ENCODE measurements at regions not wholly inside any gene's neighbourhood (a gene's known extent, or its start where the extent isn't known, plus 50 kb on each side); places are given as distances from the start of the nearest gene placed in this dataset.

DNA sequence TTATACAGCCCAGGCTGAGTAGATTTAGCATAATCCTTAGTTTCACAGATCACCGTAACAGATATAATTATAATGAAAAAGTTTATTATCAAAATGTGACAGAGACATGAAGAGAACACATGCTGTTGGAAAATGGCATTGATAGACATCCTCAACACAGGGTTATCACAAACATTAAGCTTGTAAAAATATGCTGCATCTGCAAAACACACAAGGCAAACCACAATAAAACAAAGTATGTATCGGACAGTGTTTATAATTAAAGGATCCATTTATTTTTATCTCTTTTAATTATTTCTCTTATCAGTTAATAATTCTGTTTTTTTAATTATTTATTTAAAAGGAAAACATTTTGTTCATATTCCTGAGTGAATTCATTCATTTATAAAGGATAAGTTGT is 829.9 kb upstream of the CDH9 start:
- H2AFZ ChIP-seq (ENCODE audit: low read depth, low read length) = no peak overlapping the region
- DNase-seq (ENCODE audit: low read depth, low spot score) (no peak), FAIRE-seq (no peak)
- no peak overlapping the region for H3K4me3 ChIP-seq (replicated peaks in 1 of 3; ENCODE audit: insufficient read depth in 1 of 3, low read depth in 1 of 3, low read length in 3 of 3)
- intact Hi-C loops (cut with micrococcal nuclease) = no loop called here
- H3K9me3 ChIP-seq (replicated peaks; ENCODE audit: control insufficient read depth, insufficient read depth, low read length) = peaks cover 1% of the 10 kb centered on the region
- H3K4me1 ChIP-seq (ENCODE audit: control insufficient read depth, extremely low read depth, insufficient read depth, low read length) = no peaks in the 10 kb centered on the region
- no peak overlapping the region for H3K9ac ChIP-seq (replicated peaks; ENCODE audit: extremely low read depth, insufficient read depth, low read length)
- dilution Hi-C loops (cut with MboI; ENCODE audit: extremely low pct_ligation_motif_present, low sequenced_read_pairs) = no loop called here
- no TSS peak for BruUV-seq (replicated peaks)
- no peaks in the 10 kb centered on the region for H3K79me2 ChIP-seq (ENCODE audit: control insufficient read depth, insufficient read depth, low read length)
- no peaks in the 10 kb centered on the region for H4K20me1 ChIP-seq (replicated peaks; ENCODE audit: control insufficient read depth, extremely low read depth, insufficient read depth, low read length)
- no peak overlapping the region for H3K27ac ChIP-seq (ENCODE audit: insufficient read depth, low read depth, low read length)
- H3K27me3 ChIP-seq (ENCODE audit: control insufficient read depth in 2 of 2, insufficient read depth in 2 of 2, low read length in 2 of 2) = no peaks in the 10 kb centered on the region
- no peak for TF ChIP-seq MYC (IDR thresholded peaks at IDR 0.05; ENCODE audit: low read depth, low read length)
- TF ChIP-seq FOS (IDR thresholded peaks at IDR 0.05; ENCODE audit: borderline replicate concordance, insufficient read depth, low read length) = no peak
- TF ChIP-seq JUN (IDR thresholded peaks at IDR 0.05; ENCODE audit: borderline replicate concordance, insufficient read depth, insufficient read length, low read depth) = no peak
- no peak overlapping the region for H3K4me2 ChIP-seq (ENCODE audit: insufficient read depth, low read length)
- CTCF ChIA-PET = no interaction called here
- no peaks in the 10 kb centered on the region for H3K9me1 ChIP-seq (replicated peaks; ENCODE audit: control insufficient read depth, extremely low read depth, insufficient read depth, low read length)
- POLR2A ChIA-PET = no interaction called here
- no peaks in the 10 kb centered on the region for H3K36me3 ChIP-seq (ENCODE audit: control insufficient read depth in 2 of 2, extremely low read depth in 1 of 2, insufficient read depth in 2 of 2, low read length in 2 of 2)

GRCh38 chr5:27855491-27855890 is 817.1 kb upstream of the CDH9 start:
- no peak overlapping the region for H3K9ac ChIP-seq (replicated peaks; ENCODE audit: extremely low read depth, insufficient read depth, low read length)
- ChIA-PET POLR2A (no interaction called here), CTCF (no interaction called here)
- TF ChIP-seq JUN (IDR thresholded peaks at IDR 0.05; ENCODE audit: borderline replicate concordance, insufficient read depth, insufficient read length, low read depth) (no peak), POLR2AphosphoS5 (IDR thresholded peaks at IDR 0.05; ENCODE audit: insufficient read depth, low read depth, low read length) (no peak), FOS (IDR thresholded peaks at IDR 0.05; ENCODE audit: borderline replicate concordance, insufficient read depth, low read length) (no peak), CTCF (IDR thresholded peaks at IDR 0.05; ENCODE audit: extremely low read depth in 1 of 2, insufficient read depth in 1 of 2, low read depth in 1 of 2, low read length in 2 of 2) (no peak), POLR2A (IDR thresholded peaks at IDR 0.05; ENCODE audit: low read depth, low read length) (no peak), EZH2 (IDR thresholded peaks at IDR 0.05; ENCODE audit: borderline replicate concordance, low read depth, low read length, severe bottlenecking) (no peak), GATA2 (IDR thresholded peaks at IDR 0.05; ENCODE audit: insufficient read depth, insufficient read length, low read depth, low read length) (no peak), MYC (IDR thresholded peaks at IDR 0.05; ENCODE audit: low read depth, low read length) (no peak)
- TF ChIP-seq, protein P1, sequence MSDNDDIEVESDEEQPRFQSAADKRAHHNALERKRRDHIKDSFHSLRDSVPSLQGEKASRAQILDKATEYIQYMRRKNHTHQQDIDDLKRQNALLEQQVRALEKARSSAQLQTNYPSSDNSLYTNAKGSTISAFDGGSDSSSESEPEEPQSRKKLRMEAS (IDR thresholded peaks at IDR 0.05; ENCODE audit: insufficient read depth, insufficient read length) = no peak
- no peaks in the 10 kb centered on the region for H4K20me1 ChIP-seq (replicated peaks; ENCODE audit: control insufficient read depth, extremely low read depth, insufficient read depth, low read length)
- H2AFZ ChIP-seq (ENCODE audit: low read depth, low read length) = no peak overlapping the region
- no peaks in the 10 kb centered on the region for H3K79me2 ChIP-seq (ENCODE audit: control insufficient read depth, insufficient read depth, low read length)
- no peak for DNase-seq (ENCODE audit: low read depth, low spot score)
- no peak for FAIRE-seq
- H3K36me3 ChIP-seq (ENCODE audit: control insufficient read depth in 2 of 2, extremely low read depth in 1 of 2, insufficient read depth in 2 of 2, low read length in 2 of 2) = no peaks in the 10 kb centered on the region
- BruUV-seq (replicated peaks) = no TSS peak
- intact Hi-C loops (cut with micrococcal nuclease) = no loop called here
- dilution Hi-C loops (cut with MboI; ENCODE audit: extremely low pct_ligation_motif_present, low sequenced_read_pairs) = no loop called here
- H3K27me3 ChIP-seq (ENCODE audit: control insufficient read depth in 2 of 2, insufficient read depth in 2 of 2, low read length in 2 of 2) = no peaks in the 10 kb centered on the region
- no peak overlapping the region for H3K4me2 ChIP-seq (ENCODE audit: insufficient read depth, low read length)
- H3K27ac ChIP-seq (ENCODE audit: insufficient read depth, low read depth, low read length) = no peak overlapping the region
- no peaks in the 10 kb centered on the region for H3K9me1 ChIP-seq (replicated peaks; ENCODE audit: control insufficient read depth, extremely low read depth, insufficient read depth, low read length)
- no peaks in the 10 kb centered on the region for H3K4me1 ChIP-seq (ENCODE audit: control insufficient read depth, extremely low read depth, insufficient read depth, low read length)
- no peaks in the 10 kb centered on the region for H3K9me3 ChIP-seq (replicated peaks; ENCODE audit: control insufficient read depth, insufficient read depth, low read length)
- H3K4me3 ChIP-seq (replicated peaks in 1 of 3; ENCODE audit: insufficient read depth in 1 of 3, low read depth in 1 of 3, low read length in 3 of 3) = no peak overlapping the region

Data from endothelial cell of umbilical vein (primary cell).